ENCODE measurements at regions not wholly inside any gene's neighbourhood (a gene's known extent, or its start where the extent isn't known, plus 50 kb on each side); places are given as distances from the start of the nearest gene placed in this dataset.

DNA sequence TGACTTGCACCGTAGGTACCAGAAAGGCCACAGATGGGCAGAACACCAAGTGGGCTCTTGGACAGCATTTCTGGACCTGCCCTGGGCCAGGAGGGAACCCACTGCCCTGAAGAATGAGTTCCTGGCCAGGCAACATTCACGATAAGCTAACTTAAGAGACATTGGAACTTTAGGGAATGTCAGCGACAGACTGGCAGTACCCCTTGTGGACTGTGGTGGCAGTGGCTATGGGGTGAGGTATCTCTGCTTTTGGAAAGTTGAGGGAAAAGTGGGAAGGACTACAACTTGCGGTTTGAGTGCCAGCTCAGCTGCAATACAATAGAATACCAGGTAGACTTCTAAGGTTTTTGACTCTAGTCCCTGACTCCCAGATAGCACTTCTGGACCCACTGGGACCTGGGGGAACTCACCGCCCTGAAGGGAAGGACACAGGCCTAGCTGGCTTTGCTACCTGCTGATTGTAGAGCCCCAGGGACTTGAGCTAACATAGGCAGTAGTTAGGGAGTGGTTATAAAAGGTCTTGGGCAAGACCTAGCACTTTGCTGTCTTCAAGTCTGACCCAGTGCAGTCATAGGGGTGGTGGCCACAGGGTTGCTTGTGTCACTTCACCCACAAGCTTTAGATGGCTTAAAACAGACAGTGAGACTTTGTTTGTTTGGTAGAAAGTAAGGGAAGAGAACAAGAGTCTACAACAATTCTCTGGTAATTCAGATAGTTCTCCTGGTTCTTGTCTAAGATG, 617.6 kb downstream of the COL12A1 start:
- TF ChIP-seq, protein P1, sequence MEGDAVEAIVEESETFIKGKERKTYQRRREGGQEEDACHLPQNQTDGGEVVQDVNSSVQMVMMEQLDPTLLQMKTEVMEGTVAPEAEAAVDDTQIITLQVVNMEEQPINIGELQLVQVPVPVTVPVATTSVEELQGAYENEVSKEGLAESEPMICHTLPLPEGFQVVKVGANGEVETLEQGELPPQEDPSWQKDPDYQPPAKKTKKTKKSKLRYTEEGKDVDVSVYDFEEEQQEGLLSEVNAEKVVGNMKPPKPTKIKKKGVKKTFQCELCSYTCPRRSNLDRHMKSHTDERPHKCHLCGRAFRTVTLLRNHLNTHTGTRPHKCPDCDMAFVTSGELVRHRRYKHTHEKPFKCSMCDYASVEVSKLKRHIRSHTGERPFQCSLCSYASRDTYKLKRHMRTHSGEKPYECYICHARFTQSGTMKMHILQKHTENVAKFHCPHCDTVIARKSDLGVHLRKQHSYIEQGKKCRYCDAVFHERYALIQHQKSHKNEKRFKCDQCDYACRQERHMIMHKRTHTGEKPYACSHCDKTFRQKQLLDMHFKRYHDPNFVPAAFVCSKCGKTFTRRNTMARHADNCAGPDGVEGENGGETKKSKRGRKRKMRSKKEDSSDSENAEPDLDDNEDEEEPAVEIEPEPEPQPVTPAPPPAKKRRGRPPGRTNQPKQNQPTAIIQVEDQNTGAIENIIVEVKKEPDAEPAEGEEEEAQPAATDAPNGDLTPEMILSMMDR (IDR thresholded peaks at IDR 0.05): no peak
- no peak for TF ChIP-seq POLR2A (IDR thresholded peaks at IDR 0.05)

Data from uterus (tissue), 2 donors.